Left hindlimb (tissue), 1 donor: ENCODE measurements at regions not wholly inside any gene's neighbourhood (a gene's known extent, or its start where the extent isn't known, plus 50 kb on each side); places are given as distances from the start of the nearest gene placed in this dataset.
"Not testable (repeated sequence)": the region's sequence is repeated elsewhere in the genome, so short reads cannot be mapped to it uniquely, and the experiment has no call there.

ENCODE experiments used
- DNase-seq: peaks from one replicate; pipeline ENCODE4 v3.0.0-alpha.2; 2018

DNA sequence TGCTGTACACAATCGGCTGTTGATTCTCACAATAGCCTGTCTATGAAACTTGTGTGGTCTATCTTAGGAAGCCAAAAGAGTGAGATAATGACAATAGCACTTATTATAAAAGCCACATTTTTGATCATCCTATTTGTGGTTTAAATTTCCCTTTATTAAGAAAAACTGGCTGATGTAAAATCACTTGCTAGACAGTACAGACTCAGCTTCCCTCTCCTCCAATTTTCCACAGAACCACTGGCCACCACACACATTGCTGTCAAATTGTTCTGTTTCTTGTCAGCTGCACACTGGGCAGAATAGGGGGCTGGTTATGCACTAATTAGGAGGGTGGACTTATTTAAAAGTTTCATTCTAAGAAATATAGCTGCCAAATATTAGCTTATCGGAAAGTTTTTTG, 425.9 kb downstream of the EPHA3 start:
- no peak for DNase-seq

DNA sequence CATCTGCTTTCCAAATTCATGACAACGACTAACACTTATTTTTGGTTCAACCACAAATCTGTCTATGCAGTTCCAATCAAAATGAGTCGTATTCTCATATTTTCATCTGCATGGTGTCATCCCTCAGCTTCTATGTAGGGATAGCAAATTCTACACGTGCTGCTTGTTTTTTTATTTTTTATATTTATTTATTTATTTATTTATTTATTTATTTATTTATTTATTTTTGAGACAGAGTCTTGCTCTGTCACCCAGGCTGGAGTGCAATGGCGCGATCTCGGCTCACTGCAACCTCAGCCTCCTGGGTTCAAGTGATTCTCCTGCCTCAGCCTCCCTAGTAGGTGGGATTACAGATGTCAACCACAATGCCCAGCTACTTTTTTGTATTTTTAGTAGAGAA, 447.2 kb downstream of the EPHA3 start:
- not testable (repeated sequence) for DNase-seq

DNA sequence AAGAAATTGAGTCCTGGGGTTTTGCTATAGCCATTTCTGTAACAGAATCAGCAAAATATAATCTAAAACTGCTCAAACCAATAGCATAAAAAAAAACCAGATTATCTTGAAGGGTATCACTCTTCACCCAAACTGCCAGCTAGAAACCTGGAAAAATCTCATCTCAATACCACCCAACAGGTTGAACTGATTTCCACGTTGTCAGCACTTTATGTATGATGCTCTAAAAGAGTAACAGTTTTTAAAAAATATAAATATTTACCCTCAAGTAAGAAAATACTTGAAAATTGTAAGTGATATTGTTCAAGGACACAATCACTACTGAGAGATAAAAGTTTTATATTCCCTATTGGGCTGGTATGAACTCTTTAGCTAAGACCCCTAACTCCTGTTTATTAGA, 451.3 kb downstream of the EPHA3 start:
- DNase-seq = no peak

- no peak for DNase-seq
These were observed 453.1 kb downstream of the EPHA3 start for GRCh38 chr3:89560568-89560967.

DNA sequence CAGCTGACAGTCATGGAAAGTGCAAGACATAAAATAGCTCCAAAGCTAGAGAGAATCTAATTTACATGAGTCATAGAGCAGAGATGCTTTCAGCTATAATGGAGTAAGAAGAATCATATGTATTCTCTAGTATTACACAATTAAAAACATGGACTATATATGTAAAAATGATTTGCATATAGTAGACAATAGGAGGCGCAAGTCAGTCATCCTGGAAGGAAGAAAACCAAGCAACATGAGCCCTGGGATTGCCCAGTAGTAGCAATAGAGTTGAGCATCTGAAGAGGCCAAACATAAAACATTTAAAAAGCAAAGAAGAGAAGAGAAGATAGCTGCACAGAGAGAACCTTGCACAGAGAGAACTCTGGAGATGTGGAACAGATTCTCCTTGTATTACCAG, 455.0 kb downstream of the EPHA3 start:
- no peak for DNase-seq

DNA sequence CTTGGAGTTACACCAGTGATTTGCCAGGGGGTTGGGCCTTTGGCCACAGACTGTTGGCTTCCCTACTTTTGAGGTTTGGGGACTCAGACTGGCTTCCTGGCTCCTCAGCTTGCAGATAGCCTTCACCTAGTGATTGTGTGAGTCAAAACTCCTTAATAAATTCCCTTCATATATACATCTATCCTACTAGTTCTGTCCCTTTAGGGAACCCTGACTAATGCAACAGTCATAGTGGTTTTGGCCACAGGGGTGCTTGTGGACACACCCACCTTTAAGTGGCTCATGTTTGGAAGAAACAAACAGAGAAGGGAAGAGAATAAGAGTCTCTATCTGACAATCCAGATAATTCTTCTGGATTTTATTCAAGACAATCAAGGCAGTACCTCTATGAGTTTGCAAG, 457.7 kb downstream of the EPHA3 start:
- no peak for DNase-seq

GRCh38 chr3:89570465-89570864, 463.0 kb downstream of the EPHA3 start:
- DNase-seq = no peak

DNA sequence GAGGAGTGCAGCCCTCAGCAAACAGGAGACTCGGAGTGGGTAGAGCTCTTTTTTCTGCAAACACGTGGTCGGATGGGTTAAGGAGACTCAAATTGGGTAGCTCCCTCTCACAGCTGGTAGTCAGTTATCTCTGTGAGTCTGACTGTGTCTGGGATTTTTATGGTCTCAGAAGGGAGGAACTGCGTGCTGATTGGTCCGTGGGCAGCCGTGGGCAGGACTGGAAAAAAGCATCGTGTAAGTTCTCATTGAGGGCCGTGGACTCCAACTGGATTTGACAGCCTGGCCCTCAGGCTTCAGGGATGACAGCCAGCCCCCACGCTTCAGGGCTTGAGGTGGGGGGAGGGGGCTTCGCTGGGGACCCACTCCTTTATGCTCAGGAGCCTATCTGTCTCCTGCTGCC, 463.9 kb downstream of the EPHA3 start:
- no peak for DNase-seq

DNA sequence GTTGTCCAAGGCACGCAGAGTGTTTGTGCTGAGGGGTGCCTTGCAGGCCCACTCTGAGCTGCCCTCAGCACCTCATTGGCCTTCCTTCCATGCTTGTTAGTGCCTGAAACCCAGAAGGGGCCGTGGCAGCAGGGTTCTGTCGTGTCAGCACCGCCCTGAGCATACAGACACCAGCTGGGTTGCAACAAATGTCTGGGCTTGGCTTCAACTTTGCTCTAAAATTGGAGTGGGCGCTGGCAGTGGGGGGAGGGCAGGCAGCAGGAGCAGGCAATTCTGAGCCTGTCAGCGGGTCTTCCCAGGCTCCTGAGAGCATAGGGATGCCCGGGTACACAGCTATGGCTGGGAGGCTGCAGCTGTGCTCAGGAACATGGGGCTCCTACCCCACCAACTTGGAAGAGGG, 464.3 kb downstream of the EPHA3 start:
- peak; percentile 30 for DNase-seq

DNA sequence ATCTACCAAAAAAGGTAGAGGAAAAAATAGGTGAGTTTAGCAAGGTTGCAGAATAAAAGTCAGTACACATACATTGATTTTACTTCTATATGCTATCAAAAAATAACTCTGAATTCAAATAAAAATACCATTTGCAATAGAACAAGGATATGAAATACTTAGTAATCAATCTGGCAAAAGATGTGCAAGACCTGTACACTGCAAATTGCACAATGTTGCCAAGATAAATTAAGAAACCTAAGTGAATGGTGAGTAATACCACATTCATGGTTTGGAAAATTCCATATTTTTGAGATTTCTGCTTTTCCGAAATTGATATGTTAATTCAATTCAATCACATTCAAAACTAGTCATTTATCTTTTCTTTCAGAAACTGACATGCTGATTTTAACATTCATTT, 464.8 kb downstream of the EPHA3 start:
- DNase-seq = no peak

- DNase-seq = no peak
These were observed 469.0 kb downstream of the EPHA3 start for GRCh38 chr3:89576417-89576816.

- no peak for DNase-seq
These were observed 470.5 kb downstream of the EPHA3 start for GRCh38 chr3:89577637-89578530.

GRCh38 chr3:89580859-89581258, 473.4 kb downstream of the EPHA3 start:
- DNase-seq = no peak

GRCh38 chr3:89584398-89584797, 477.0 kb downstream of the EPHA3 start:
- no peak for DNase-seq

- DNase-seq = no peak
These were observed 478.8 kb downstream of the EPHA3 start for GRCh38 chr3:89586256-89586655.

DNA sequence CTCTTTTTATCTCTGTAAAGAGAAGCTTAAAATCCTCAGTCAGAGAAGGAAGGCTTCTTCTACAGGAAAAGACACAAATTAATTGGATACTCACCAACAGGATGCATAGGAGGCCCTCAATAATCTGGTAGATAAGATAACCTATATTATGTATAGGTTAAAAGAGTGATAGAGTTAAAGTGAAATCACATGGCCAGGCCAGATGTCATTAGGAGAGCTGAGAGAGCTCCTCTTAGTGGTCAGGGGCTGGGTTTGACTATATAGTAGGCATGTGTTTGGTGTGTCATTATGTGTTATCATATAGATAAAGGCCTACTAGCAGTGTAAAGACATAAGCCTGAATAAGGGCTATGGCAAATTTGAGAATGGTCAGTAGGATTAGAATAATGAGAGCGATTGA, 479.3 kb downstream of the EPHA3 start:
- no peak for DNase-seq

GRCh38 chr3:89606151-89606550, 498.7 kb downstream of the EPHA3 start:
- DNase-seq = no peak

DNA sequence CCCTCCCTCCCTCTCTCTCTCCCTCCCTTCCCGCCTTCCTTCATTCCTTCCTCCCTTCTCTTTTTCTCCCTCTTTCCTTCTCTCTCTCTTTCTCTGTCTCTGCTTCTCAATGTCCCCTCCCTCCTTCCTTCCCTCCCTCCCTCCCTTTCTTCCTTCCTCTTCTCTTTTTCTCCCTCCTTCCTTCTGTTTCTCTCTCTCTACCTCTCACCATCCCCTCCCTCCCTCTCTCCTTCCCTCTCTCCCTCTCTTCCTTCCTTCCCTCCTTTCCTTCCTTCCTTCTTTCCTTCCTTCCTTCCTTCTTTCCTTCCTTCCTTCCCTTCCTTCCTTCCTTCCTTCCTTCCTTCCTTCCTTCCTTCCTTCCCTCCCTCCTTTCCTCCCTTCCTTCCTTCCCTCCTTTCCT, 504.6 kb downstream of the EPHA3 start:
- DNase-seq = no peak

GRCh38 chr3:89613241-89613640, 505.8 kb downstream of the EPHA3 start:
- no peak for DNase-seq

DNA sequence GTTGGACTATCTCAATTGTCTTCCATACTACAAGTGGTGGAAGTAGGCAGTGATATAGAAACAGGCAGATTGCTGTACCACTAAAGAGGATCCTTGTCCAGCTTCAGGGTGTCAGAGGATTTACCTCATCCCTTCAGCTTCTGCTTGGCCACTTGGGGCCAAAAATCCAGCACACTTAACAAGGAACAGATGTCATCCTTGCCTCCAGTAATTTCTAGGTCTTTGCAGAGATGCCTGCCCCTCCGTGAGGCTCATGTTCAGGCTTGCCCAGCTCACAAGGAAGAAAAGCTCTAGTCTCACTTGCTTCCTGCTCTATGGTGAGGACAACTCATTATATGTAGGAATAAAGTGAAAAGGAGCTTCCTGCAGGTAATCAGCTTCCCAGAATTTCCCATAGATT, 510.3 kb downstream of the EPHA3 start:
- no peak for DNase-seq

DNA sequence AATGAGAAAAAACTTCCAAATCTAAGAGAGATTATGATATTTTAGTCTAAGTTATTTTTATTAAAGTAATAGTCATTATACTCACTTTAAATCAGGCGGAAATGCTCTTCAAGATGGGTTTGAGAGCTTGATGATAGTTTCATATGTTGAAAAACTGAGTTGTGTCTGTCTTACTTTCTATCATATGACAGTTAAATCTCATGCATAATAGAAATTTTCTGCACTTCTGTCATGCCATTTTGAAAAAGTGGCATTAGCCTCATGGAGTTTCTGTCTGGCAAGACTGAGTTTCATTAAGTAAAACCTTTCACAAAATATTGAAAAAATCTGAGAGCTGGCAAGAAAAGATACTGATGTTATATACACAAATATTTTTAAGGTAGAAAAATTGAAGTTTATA, 511.8 kb downstream of the EPHA3 start:
- no peak for DNase-seq

DNA sequence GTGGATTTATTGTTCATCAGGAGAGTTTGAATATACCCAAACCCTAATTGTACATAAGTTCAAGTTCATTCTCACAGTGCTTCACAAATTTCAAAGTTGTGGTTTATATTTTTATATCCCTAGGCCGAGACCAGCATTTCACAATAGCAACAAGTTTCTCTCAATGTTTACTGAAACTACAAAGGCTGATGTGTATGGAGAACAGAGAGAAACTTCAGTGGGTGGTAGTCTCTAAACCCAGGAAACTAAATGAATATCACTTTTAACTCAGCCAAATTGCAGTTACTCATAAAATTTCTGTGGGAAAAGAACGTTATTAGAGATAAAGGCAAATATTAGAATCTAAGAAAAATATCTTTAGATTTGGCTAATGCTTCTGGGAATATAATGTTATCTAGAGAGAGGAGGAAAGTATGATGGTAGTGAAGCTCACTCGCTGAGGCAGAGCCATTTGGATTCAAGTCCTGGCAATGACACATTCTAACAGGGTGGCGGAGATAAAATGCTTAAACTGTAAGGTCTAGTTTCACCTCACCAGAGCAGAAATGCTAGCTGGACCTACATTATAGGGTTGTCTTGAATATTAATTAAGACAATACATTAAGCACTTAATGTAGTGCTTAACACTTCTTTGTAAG, 514.8 kb downstream of the EPHA3 start:
- no peak for DNase-seq

DNA sequence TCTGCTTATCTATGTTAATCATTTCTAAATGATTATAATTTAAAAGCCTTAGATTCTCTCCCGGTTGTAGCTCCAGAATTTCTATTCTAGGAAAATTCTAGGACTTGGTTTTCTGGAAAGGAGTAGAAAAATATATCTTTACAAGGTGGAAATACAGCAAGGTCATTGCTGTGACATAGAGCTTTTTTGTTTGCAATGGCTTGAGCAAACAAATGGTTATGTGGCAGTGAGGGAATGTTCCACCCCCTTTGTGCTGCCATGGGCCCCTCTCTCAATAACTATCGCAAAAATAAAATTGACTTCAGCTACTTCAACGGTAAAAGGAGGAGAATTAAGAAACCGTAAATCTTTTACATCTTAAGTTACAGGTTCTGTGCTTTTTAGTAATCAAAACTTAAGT, 517.1 kb downstream of the EPHA3 start:
- no peak for DNase-seq

GRCh38 chr3:89625945-89626344, 518.5 kb downstream of the EPHA3 start:
- no peak for DNase-seq
